Fibroblast of pulmonary artery (primary cell): ENCODE measurements at regions not wholly inside any gene's neighbourhood (a gene's known extent, or its start where the extent isn't known, plus 50 kb on each side); places are given as distances from the start of the nearest gene placed in this dataset.

Experiments
- DNase-seq: peaks from one replicate; pipeline ENCODE4 v3.0.0-alpha.2; 2010; ENCODE audit warnings: low read depth
- H3K4me3 ChIP-seq: replicated peaks from 2 replicates; pipeline ENCODE4 v1.5.1; 2011; ENCODE audit warnings: low read depth, mild to moderate bottlenecking, control low read depth, low read length, moderate library complexity
- CTCF ChIP-seq: IDR thresholded peaks from 2 replicates; pipeline ENCODE4 v1.5.1; 2011; ENCODE audit warnings: mild to moderate bottlenecking, control low read depth, low read length, inconsistent platforms; ENCODE audit errors: missing control alignments

GRCh38 chr2:2875831-2876230 lies 501.8 kb downstream of the EIPR1 start:
- no peak for TF ChIP-seq CTCF
- no peak overlapping the region for H3K4me3 ChIP-seq
- no peak for DNase-seq

- TF ChIP-seq CTCF, result no peak
- no peak overlapping the region for H3K4me3 ChIP-seq
- no peak for DNase-seq
These were observed 502.3 kb downstream of the EIPR1 start for GRCh38 chr2:2875296-2875695.

GRCh38 chr2:2874805-2875204 lies 502.8 kb downstream of the EIPR1 start:
- H3K4me3 ChIP-seq, result no peak overlapping the region
- no peak for DNase-seq
- no peak for TF ChIP-seq CTCF

- H3K4me3 ChIP-seq, result no peak overlapping the region
- DNase-seq, result no peak
- TF ChIP-seq CTCF, result no peak
These were observed 503.3 kb downstream of the EIPR1 start for GRCh38 chr2:2874341-2874740.

- H3K4me3 ChIP-seq, result no peak overlapping the region
- TF ChIP-seq CTCF, result no peak
- DNase-seq, result no peak
These were observed 504.2 kb downstream of the EIPR1 start for GRCh38 chr2:2873450-2873811.

GRCh38 chr2:2872713-2873449 lies 504.7 kb downstream of the EIPR1 start:
- H3K4me3 ChIP-seq, result no peak overlapping the region
- DNase-seq, result no peak
- TF ChIP-seq CTCF, result no peak

GRCh38 chr2:2872309-2872617 lies 505.4 kb downstream of the EIPR1 start:
- no peak for DNase-seq
- TF ChIP-seq CTCF, result no peak
- no peak overlapping the region for H3K4me3 ChIP-seq
